Heart left ventricle (tissue), 13 donors: ENCODE measurements at regions not wholly inside any gene's neighbourhood (a gene's known extent, or its start where the extent isn't known, plus 50 kb on each side); places are given as distances from the start of the nearest gene placed in this dataset.

Experiments
- POLR2A ChIP-seq, 2 donors: fragments of 450-650 bp; IDR thresholded peaks; one replicate each; pipeline ENCODE4 v1.6.1; 2017; ENCODE audit warnings: antibody characterized with exemption in 2 of 2, mild to moderate bottlenecking in 2 of 2, moderate library complexity in 2 of 2
- TF ChIP-seq, protein P1 (sequence below), 12 donors: fragments of 200-600 bp; sonication (generic) in 4 of 12; IDR thresholded peaks; one replicate each; pipeline versions ENCODE4 v1.5.0 to v1.8.0; 2018 to 2022; ENCODE audit warnings: antibody characterized with exemption in 12 of 12, mild to moderate bottlenecking in 5 of 12
- donor health status: ischemic (EF 13 %, LVEDD 7.1; RV severe dilation, severe dysfunction).
- donor health status: DM: no; HTN: yes; CAD: no.
- donor health status: DM: no; HTN: no; CAD: no.
- donor health status: ischemic (EF 25% LVEDD 6.9; RV normal size, moderate dysfunction).
- donor health status: ischemic (EF 25% LVEDD 5.7; RV mildly dilated, moderate dysfunction).
- donor health status: ischemic (EF 35%, LVEDD 5.7; RV mildly dilated, moderate dysfunction).
- donor health status: nonischemic (EF 11% LVEDD 7.7; RV severe dilation, severe dysfunction).
- donor health status: DM: yes; HTN: yes; CAD: no.
- donor health status: PGD.
- donor health status: ischemic (EF 29% LVEDD 5.4; RV normal size, mild dysfunction).
- donor health status: nonischemic (EF 23%, LVEDD 6.1; RV moderate dilation, normal function).

DNA sequence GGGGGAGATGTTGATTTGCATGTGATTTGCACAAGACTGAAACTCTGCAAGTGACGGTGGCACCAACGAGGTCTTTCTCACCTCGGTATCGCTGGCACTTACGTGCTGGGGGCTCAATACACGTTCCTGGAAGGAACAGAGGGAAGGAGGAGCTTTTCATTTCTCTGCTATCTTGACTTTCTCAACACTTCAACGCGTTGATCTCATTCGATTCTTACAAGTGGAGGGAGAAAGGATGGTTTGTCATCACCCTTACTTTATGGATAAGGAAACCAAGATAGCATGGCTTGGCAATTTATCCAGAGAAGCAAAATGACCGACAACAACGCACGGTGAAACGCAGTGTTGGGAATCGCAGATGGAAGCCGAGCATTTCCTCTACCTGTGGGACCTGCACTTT lies 87.3 kb upstream of the RFLNA start:
- TF ChIP-seq, protein P1, sequence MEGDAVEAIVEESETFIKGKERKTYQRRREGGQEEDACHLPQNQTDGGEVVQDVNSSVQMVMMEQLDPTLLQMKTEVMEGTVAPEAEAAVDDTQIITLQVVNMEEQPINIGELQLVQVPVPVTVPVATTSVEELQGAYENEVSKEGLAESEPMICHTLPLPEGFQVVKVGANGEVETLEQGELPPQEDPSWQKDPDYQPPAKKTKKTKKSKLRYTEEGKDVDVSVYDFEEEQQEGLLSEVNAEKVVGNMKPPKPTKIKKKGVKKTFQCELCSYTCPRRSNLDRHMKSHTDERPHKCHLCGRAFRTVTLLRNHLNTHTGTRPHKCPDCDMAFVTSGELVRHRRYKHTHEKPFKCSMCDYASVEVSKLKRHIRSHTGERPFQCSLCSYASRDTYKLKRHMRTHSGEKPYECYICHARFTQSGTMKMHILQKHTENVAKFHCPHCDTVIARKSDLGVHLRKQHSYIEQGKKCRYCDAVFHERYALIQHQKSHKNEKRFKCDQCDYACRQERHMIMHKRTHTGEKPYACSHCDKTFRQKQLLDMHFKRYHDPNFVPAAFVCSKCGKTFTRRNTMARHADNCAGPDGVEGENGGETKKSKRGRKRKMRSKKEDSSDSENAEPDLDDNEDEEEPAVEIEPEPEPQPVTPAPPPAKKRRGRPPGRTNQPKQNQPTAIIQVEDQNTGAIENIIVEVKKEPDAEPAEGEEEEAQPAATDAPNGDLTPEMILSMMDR (IDR thresholded peaks at IDR 0.05), result no peak
- no peak for TF ChIP-seq POLR2A (IDR thresholded peaks at IDR 0.05)
